Activated CD4-positive, alpha-beta T cell treated with anti-CD3 and anti-CD28 coated beads for 24 hours (primary cell): ENCODE measurements at regions not wholly inside any gene's neighbourhood (a gene's known extent, or its start where the extent isn't known, plus 50 kb on each side); places are given as distances from the start of the nearest gene placed in this dataset.
"Not testable (repeated sequence)": the region's sequence is repeated elsewhere in the genome, so short reads cannot be mapped to it uniquely, and the experiment has no call there.

Experiments used
- DNase-seq, 2 donors: peaks; one replicate each; pipeline ENCODE4 v3.0.0-alpha.2; 2020; ENCODE audit warnings: low read depth in 2 of 2

DNA sequence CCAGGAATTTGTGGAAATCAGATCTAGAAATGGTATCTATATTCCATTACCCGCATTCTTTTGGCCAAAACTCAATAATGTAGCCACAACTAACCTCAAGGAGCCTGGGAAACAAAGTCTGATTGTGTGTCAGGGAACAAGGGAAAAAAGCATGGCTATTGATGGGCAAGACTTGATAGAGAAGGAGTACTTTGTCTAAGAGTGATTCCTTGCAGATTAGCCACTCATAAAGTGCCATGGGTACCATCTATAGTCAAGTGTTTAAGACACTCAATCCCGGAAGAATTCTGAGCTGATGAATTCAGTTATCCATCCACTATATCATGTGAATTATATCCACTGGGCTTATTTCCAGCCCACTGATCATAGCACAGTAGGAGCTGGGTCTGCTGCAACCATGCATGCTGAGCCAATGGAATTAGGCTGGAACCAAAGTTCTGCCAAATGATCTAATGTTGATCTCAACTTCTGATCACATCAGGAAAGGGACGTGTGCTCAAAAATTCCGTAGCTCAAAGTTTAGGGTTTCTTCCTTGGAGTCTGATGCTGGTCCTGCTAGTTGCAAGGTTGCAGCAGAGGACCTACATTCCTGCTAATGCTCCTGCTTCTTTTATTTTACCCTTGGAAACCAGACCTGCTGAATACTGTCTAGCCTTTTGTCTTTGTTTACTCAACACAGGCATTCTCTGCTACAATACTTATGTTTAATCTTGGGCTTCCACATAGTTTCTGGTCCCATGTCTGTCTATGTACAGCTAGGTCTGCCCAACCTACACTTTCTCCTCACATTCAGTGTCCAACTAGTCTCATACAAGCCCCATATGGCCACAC lies 629.7 kb downstream of the IRS1 start:
- DNase-seq, result no peak

DNA sequence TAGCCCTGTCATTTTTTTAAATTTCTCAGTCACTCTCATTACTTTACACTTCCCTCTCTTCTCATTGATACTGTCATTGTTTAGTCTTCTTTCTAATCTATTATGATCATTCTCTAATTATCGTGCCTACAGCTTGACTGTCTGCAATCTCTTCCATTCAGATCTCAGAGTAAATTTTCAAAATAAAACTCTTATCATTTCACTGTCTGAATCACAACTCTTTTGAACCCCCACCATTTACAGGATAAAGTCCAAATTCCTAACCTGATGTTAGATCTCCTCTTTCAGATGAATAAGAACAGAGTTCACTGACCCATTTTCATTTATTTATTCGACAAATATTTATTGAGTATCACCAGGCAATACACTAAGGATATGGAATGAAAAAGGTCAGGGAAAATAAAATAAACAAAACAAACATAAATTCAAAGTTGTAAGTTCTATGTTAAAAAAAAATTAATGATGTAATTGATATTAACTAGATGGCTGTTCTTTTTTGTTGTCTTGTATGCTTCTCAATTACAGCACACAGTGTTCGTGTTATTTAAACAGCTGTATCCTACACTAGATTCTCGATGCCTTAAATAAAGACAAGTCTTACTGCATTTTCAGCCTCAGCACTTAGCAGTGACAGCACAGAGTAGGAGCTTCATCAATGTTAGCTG lies 631.0 kb downstream of the IRS1 start:
- DNase-seq, result no peak

DNA sequence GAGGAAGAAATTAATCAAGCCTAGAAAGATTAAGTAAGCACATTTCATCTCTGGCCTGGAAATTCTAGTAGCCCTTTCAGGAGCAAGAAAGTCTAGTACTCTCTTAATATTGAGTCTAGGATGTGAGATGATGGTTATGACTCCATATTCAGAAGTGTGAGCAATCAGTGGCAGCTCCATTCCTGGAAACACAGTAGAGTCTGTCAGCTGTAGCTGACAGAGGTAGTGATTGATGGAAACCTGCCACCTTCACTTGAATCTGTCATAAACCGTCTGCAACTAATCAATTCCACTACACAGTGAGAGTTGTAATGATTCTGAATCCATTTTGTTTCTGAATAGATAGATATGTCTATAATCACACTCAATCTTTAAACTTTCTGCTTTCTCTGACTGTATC lies 635.1 kb downstream of the IRS1 start:
- no peak for DNase-seq

DNA sequence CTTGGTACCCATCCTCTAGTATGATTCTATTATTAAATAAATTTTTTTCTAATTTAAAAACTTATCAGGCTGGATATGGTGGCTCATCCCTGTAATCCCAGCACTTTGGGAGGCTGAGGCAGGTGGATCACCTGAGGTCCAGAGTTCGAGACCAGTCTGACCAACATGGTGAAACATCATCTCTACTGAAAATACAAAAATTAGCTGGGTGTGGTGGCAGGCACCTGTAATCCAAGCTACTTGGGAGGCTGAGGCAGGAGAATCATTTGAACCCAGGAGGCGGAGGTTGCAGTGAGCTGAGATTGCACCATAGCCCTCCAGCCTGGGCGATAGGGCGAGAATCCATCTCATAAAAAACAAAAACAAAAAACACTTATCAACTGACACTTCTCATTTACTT lies 639.0 kb downstream of the IRS1 start:
- DNase-seq, result not testable (repeated sequence)

DNA sequence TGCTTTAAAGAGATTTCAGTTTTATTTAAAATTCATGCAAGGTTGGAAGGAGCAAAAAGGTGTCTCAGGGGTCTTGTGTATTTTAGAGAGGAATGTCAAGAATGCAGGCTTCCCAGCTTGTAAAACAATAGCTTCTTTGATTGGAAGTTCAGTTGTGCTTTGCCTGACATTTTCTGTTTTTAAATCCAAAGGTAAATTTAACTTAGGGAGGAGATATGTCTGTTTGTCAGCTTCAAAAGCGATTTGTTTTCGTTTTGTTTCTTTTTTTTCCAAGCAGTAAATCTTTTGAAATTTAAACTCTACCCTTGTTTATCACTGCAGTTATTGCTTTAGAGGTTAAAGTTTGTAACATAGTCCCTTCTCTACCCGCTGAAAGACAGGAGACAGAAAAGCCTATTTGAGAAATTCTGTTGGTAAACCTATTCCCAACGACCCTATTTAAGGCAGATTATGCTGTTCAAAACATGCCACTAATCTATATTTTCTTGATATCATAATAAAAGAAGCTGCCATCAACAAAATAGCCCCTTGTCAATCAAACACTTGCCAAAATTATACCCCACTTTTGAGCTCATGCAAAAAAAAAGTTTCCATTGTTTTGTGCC lies 639.6 kb downstream of the IRS1 start:
- no peak for DNase-seq

DNA sequence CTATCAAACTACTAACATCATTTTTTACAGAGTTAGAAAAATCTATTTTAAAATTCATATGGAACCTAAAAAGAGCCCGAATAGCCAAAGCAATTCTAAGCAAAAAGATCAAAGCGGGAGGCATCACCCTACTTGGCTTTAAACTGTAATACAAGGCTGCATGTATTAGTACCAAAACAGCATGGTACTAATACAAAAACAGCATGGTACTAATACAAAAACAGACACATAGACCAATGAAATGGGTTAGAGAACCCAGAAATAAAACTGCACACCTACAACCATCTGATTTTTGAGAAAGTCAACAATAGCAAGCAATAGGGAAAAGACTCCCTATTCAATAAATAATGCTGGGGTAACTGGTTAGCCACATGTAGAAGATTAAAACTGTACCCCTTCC lies 640.7 kb downstream of the IRS1 start:
- DNase-seq, result no peak

DNA sequence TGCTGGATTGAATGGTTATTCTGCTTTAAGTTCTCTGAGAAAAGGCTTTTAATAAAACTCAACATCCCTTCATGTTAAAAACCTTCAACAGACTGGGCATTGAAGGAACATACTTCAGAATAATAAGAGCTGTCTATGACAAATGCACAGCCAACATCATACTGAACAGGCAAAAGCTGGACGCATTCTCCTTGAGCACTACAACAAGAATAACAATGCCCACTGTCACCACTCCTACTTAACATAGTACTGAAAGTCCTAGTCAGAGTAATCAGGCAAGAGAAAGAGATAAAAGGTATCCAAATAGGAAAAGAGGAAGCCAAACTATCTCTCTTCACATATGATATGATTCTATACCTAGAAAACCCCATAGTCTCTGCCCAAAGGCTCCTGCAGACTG lies 641.4 kb downstream of the IRS1 start:
- DNase-seq, result no peak

DNA sequence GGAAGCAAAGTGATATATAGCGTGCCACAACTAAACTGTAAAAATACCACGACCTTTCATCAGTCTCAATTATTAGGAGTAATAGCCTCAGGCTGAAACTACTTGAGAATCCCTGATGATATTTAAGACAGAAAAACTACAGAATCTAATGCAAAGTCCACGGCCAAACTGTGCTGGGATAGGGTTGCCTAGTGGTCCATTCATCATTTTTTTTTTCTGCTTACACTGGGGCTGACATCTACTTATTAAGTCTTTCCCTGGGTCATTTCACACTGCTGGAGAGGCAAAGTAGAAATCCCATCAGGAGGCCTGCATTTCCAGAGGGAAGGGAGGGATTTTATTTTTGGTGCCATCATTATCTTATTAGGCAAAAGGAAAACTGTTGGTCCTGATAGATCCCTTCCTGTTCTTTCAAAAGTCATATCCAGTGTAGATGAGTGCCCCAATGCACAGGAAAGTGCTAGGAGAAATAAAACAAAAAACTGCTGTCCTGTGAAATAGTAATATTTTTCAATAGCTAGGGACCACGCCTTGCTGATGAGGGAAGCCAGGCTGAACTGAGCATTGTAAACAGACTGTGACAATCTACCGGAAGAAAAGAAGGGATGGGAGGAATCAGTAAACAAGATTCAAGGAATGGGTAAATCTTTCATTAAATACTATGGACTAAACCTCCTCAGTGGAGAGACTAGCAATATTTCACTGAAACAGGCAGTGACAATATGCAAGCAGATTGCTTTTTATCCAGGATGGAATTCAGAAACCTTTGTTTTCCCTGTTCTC lies 644.3 kb downstream of the IRS1 start:
- no peak for DNase-seq

DNA sequence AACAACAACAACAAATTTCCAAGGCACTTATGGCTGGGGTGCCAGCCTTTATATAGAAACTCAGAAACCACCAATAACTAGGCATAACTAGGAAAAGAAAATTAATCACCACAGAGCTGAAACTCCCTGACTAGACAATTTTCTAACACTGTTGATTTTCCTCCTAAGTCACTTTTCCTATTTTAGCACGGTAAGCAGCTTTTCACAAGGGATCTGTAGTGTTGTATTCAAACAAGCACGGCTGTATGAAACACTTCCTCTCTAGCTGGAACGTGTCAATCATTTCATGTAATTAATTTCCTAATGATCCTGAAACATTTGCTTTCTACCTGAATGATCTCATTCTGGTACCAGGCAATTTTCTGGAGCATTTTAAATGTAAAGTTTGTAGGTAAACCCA lies 645.0 kb downstream of the IRS1 start:
- no peak for DNase-seq

DNA sequence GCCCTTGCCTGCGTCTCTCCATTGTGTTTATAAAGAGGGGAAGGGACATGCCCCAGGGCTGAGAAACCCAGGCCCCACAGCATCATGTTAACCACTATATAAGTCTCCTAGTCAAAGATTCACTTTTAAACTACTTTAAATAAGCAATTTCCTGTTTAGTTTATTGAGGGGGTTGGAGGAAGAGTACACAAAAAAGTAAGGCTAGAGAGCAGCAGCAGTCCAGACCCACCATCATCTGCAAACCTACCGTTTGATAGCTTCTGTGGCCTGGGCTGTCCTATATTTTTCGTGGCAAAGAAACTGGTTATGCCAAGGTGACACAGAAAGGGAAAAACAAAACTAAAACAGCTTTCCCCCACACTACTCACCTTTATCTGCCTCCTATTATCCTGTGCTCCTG lies 646.1 kb downstream of the IRS1 start:
- DNase-seq, result no peak

DNA sequence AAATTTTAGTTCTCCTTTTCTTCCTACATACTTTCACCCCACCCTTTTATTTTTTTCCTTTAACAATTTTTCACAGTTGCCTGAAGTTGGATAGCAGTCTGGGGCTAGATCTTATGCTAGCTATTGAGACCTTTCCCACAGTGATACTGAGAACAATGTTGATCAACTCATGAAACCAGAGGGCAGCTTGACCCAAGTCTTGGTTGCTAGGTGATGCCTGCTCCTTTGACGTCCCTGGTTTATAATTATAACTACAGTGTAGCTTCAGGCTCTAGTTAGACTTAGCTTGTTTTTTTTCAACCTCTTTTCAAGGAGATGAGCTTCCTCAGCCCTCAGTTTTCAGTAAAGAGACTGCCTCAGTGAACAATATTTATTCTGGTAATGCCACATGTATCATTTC lies 648.5 kb downstream of the IRS1 start:
- DNase-seq, result no peak

DNA sequence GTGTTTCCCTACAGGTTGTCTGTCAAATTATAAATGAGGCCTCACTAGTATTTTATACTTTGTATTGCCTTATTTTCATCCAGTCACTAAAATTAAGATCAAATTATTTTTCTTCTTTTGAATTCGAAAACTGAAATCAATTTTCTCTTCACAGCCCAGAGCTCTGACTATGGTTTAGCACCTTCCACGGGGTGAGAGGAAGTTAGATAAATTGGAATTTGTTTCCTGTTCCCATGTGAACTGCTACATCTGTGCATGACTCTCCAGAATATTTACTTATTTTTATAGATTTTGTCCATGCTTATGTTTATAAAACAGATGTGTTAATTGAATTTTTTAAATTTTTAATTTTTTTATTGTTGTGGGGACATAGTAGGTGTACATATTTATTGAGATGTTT lies 656.5 kb downstream of the IRS1 start:
- DNase-seq, result no peak

DNA sequence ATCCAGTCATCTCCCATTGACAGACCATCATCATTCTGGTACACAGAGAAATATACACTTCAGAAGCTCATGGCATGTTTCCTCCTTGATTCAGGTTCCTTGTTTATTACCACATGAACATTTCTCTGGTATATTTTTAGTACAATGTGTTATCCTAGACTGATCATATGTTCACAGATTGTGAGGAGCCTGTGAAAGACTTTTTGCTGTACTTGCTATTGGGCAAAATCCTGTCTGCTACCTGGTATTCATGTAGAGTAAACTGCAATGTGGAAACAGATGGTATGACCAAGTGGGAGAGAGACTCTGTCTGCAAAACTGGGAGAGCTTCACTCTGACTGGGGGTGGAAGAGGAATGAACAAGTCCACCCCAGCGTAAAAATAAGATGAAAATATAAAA lies 657.2 kb downstream of the IRS1 start:
- DNase-seq, result no peak

DNA sequence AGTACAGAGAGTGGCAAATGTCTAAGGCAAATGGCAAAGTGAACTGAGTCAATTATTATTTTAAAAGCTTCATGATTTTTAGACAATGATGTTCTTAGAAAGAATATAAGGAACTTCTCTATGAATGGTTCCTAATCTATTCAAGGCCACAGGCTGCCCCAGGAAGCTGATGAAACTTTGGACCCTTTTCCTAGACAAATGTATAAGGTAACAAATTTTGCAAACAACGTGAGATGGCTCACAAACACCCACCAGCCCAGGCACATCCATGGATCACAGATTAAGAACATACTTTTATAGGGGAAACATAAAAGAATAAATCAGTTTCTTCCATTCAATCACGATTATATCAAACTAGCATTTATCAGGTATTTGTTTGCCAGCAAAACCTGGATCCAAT lies 659.0 kb downstream of the IRS1 start:
- DNase-seq, result no peak

DNA sequence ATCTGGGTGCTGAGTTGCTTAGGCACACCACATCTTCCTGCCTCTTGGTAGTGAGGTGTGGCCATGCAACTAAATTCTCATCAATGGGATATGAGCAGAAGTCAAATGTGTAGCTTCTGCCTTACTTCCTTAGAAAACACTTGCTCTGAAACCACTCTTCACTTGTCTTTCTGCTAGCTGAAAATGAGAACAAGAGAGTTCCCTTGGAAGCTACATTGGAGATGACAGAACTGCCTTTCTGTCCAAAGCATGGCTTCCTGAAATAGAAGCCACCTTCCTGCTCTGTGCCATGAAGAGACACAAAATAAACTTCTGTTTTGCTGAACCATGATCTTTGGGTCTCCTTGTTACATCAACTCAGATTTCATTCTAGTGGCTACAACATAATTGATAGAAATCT lies 659.9 kb downstream of the IRS1 start:
- DNase-seq, result no peak

DNA sequence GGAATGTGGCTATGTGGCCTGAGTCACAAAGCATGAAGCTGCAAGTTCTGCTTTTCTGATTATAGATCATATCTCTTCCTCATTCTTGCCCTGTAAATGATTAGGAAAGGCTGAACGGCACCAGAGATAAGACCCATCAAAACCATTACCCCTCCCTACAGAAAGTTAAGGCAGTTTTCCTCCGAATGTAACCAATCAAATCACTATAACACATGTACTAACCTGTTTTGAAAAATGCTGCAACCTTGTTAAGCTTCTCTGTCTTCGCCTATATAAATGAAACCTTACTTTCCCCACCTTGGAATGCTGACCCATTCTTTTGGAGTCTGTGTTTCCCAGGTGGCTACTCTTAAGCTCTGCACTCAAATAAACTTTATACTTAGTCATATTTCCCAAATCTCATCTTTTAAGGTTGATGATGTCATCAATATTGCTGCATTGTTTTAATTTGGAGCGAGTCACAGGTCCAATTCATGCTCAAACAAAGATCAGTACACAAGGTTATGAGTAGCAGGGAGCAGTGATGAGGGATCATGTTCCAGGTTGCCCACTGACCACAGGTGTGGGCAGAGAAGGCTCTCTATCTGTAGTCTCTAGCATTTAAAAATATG lies 662.3 kb downstream of the IRS1 start:
- no peak for DNase-seq

DNA sequence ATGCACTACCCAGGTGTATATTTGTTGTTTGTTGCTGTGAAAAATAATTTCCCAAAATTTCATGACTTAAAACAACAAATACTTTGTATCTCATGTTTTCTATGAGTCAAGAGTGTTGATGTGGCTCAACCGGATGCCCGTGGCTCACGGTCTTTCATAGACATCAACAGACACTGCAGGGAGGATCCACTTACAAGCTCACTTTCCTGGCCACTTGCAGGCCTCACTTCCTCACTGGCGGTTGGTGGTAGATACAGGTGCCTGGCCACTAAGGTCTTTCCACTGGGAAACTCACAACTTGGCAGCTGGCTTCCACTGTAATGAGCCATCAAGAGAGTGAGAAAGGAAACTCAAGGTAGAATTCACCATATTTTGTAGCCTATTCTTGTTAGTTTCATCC lies 662.9 kb downstream of the IRS1 start:
- DNase-seq, result no peak

DNA sequence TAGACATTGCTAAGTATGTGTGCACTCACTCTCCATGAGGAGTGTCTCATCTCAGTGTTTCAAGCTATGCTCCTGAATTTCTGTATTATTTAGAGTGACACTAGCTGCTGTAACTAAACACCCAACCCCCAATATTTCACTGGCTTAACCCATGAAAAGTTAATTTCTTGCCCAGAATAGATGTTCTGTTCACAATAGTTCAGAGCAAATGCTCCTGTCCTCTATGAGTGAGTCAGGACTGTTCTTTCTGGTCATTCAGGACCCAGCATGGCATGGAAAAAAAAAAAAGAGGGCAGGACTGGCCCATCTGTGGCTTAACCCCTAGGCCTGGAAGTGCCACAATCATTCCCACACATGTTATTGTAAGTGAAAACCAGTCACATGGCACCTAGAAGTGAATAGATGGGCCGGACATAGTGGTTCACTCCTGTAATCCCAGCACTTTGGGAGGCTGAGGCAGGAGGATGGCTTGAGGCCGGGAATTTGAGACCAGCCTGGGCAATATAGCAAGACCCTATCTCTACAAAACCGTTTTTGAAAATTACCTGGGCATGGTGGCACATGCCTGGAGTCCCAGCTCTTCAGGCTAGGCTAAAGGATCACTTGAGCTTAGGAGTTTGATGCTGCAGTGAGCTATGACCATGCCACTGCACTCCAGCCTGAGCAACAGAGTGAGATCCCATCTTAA lies 663.6 kb downstream of the IRS1 start:
- DNase-seq, result no peak

DNA sequence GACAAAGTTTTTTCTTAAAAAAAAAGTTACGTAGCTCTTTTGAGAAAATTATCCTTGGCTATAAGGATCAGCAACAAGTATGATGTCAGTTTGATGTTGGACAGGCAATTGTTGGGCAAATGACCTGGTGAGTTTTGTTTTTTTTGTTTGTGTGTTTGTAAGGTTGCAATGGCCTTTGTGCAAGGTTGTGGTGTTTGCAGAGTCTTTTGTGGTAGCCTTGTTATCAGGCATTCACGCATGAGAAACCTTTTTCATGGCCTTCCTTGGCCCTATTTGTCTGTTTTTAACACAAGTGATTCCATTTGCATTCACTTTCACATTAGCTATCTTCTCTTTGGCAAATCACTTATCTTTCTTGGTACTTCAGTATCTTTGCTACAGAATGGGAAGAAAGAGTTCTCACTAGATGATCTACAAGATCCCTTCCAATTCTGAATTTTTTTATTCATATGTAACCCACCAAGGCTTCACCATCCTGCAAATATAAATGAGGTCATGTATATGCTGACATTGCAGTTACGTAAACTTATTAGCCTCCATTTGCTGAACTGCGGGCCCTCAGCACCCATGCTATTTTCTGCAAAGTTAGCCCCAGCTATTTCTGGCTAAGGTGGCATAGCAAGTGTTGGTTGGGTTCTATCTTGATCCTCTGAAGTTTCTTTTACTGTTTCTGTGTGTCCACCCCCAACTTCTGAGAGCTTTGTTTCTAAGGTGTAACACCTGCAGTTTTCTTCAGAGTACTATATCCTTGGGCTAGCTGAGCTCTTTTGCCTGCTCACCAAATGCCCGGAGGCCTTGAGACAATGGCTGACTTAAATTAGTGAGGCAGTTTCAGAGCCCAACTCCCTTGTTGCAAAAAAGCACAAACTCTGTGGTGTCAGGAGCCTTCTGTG lies 667.1 kb downstream of the IRS1 start:
- no peak for DNase-seq

DNA sequence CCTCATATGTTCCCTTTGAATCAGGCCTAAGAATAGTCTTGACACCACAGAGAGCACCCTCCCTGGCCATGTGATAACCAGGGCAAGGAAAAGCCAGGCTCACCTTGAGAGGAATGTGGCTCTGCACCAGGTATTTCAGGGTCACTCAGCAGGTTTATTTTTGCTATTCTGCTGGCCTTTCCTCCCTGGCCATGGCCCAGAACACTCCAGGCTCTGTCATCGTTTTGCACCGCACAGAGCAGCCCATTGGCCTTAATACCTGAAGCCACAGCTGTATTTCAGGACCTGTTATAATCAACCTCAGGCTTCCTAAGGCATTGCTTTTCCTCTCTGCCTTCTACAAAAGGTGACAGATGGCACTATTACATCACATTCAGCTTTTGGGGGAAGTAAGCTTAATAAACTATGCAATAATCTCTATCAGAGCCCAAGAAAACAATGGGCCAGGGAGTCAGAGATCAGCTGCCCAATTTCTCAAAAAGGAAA lies 668.3 kb downstream of the IRS1 start:
- DNase-seq, result no peak
